Activated CD4-positive, alpha-beta T cell treated with anti-CD3 and anti-CD28 coated beads, Interleukin-2, amount 10 ng/mL, durations not matched to agents 7 days and 5 days (primary cell): ENCODE measurements at regions not wholly inside any gene's neighbourhood (a gene's known extent, or its start where the extent isn't known, plus 50 kb on each side); places are given as distances from the start of the nearest gene placed in this dataset.

Source experiments
- CTCF ChIA-PET: fragments of 350-600 bp; sonication (Branson Sonifier 250); formaldehyde crosslinking; loops from one replicate; lab custom pipeline; 2021; ENCODE audit warnings: antibody characterized with exemption; lab: Charles Lee
- POLR2A ChIA-PET: fragments of 350-600 bp; sonication (Branson Sonifier 250); formaldehyde crosslinking; loops from one replicate; lab custom pipeline; 2021; ENCODE audit warnings: antibody characterized with exemption; lab: Charles Lee
- DNase-seq: peaks from one replicate; pipeline ENCODE4 v3.0.0-alpha.2; 2020
- H3K27ac Mint-ChIP-seq: one replicate; pipeline ENCODE4 v1.8.0; 2021; ENCODE audit warnings: mild to moderate bottlenecking, moderate library complexity, mixed read lengths
- H3K27me3 Mint-ChIP-seq: one replicate; pipeline ENCODE4 v1.8.0; 2021; ENCODE audit warnings: mixed read lengths
- H3K36me3 Mint-ChIP-seq: one replicate; pipeline ENCODE4 v1.8.0; 2021; ENCODE audit warnings: low read depth, mixed read lengths
- H3K4me1 Mint-ChIP-seq: one replicate; pipeline ENCODE4 v1.8.0; 2021; ENCODE audit warnings: mixed read lengths
- H3K4me3 Mint-ChIP-seq: one replicate; pipeline ENCODE4 v1.8.0; 2021; ENCODE audit warnings: mild to moderate bottlenecking, moderate library complexity, mixed read lengths
- H3K9me3 Mint-ChIP-seq: one replicate; pipeline ENCODE4 v1.8.0; 2021; ENCODE audit warnings: mixed read lengths

GRCh38 chr17:15023589-15024336, 241.4 kb downstream of the PMP22 start:
- CTCF ChIA-PET, result no interaction called here
- Mint-ChIP-seq H3K27ac (no peak overlapping the region), H3K36me3 (no peaks in the 10 kb centered on the region), H3K9me3 (peaks cover under 1% of the 10 kb centered on the region), H3K4me1 (no peaks in the 10 kb centered on the region), H3K27me3 (no peaks in the 10 kb centered on the region), H3K4me3 (no peak overlapping the region)
- DNase-seq, result no peak
- POLR2A ChIA-PET, result no interaction called here

- ChIA-PET POLR2A (no interaction called here), CTCF (no interaction called here)
- no peak for DNase-seq
- Mint-ChIP-seq H3K9me3 (peaks cover 3% of the 10 kb centered on the region), H3K27ac (no peak overlapping the region), H3K36me3 (no peaks in the 10 kb centered on the region), H3K4me3 (no peak overlapping the region), H3K4me1 (no peaks in the 10 kb centered on the region), H3K27me3 (no peaks in the 10 kb centered on the region)
Measured at GRCh38 chr17:15019158-15019557, 246.0 kb downstream of the PMP22 start.

GRCh38 chr17:15012351-15012980, 252.7 kb downstream of the PMP22 start:
- no peaks in the 10 kb centered on the region for H3K36me3 Mint-ChIP-seq
- H3K9me3 Mint-ChIP-seq, result no peaks in the 10 kb centered on the region
- H3K27ac Mint-ChIP-seq, result no peak overlapping the region
- H3K27me3 Mint-ChIP-seq, result no peaks in the 10 kb centered on the region
- DNase-seq, result no peak
- POLR2A ChIA-PET, result no interaction called here
- no peak overlapping the region for H3K4me3 Mint-ChIP-seq
- CTCF ChIA-PET, result no interaction called here
- H3K4me1 Mint-ChIP-seq, result no peaks in the 10 kb centered on the region

GRCh38 chr17:15009087-15009486, 256.0 kb downstream of the PMP22 start:
- H3K9me3 Mint-ChIP-seq, result no peaks in the 10 kb centered on the region
- no peak overlapping the region for H3K4me3 Mint-ChIP-seq
- DNase-seq, result no peak
- ChIA-PET POLR2A (no interaction called here), CTCF (no interaction called here)
- no peak overlapping the region for H3K27ac Mint-ChIP-seq
- H3K36me3 Mint-ChIP-seq, result no peaks in the 10 kb centered on the region
- no peaks in the 10 kb centered on the region for H3K4me1 Mint-ChIP-seq
- H3K27me3 Mint-ChIP-seq, result no peaks in the 10 kb centered on the region

GRCh38 chr17:15007147-15007553, 258.0 kb downstream of the PMP22 start:
- ChIA-PET CTCF (no interaction called here), POLR2A (no interaction called here)
- Mint-ChIP-seq H3K4me3 (no peak overlapping the region), H3K4me1 (no peaks in the 10 kb centered on the region), H3K27me3 (no peaks in the 10 kb centered on the region), H3K36me3 (no peaks in the 10 kb centered on the region), H3K27ac (no peak overlapping the region), H3K9me3 (no peaks in the 10 kb centered on the region)
- DNase-seq, result no peak

GRCh38 chr17:15006421-15007128, 258.6 kb downstream of the PMP22 start:
- ChIA-PET CTCF (interaction anchor here (1.0 kb wide), 1 partner anchor 28 kb away, joined by 4 read pairs; no protein-coding TSS in a partner anchor), POLR2A (no interaction called here)
- Mint-ChIP-seq H3K36me3 (no peaks in the 10 kb centered on the region), H3K27ac (no peak overlapping the region), H3K27me3 (no peaks in the 10 kb centered on the region), H3K9me3 (no peaks in the 10 kb centered on the region), H3K4me3 (no peak overlapping the region), H3K4me1 (no peaks in the 10 kb centered on the region)
- no peak for DNase-seq

GRCh38 chr17:15000661-15001060, 264.5 kb downstream of the PMP22 start:
- Mint-ChIP-seq H3K27me3 (no peaks in the 10 kb centered on the region), H3K27ac (no peak overlapping the region), H3K4me3 (no peak overlapping the region), H3K9me3 (peaks cover 4% of the 10 kb centered on the region), H3K4me1 (peaks cover 4% of the 10 kb centered on the region), H3K36me3 (no peaks in the 10 kb centered on the region)
- ChIA-PET CTCF (no interaction called here), POLR2A (no interaction called here)
- DNase-seq, result no peak

GRCh38 chr17:14997290-14997689, 267.8 kb downstream of the PMP22 start:
- DNase-seq, result no peak
- no peaks in the 10 kb centered on the region for H3K36me3 Mint-ChIP-seq
- H3K9me3 Mint-ChIP-seq, result peaks cover 4% of the 10 kb centered on the region
- H3K4me3 Mint-ChIP-seq, result no peak overlapping the region
- ChIA-PET CTCF (no interaction called here), POLR2A (no interaction called here)
- H3K27ac Mint-ChIP-seq, result no peak overlapping the region
- H3K4me1 Mint-ChIP-seq, result peaks cover 4% of the 10 kb centered on the region
- no peaks in the 10 kb centered on the region for H3K27me3 Mint-ChIP-seq

- Mint-ChIP-seq H3K4me3 (no peak overlapping the region), H3K27ac (no peak overlapping the region), H3K36me3 (no peaks in the 10 kb centered on the region), H3K27me3 (peaks cover 7% of the 10 kb centered on the region), H3K9me3 (peaks cover 2% of the 10 kb centered on the region), H3K4me1 (no peaks in the 10 kb centered on the region)
- POLR2A ChIA-PET, result no interaction called here
- CTCF ChIA-PET, result no interaction called here
- no peak for DNase-seq
Measured at GRCh38 chr17:14986127-14986526, 279.0 kb downstream of the PMP22 start.

- CTCF ChIA-PET, result no interaction called here
- POLR2A ChIA-PET, result no interaction called here
- Mint-ChIP-seq H3K4me3 (no peak overlapping the region), H3K36me3 (peaks cover 7% of the 10 kb centered on the region), H3K4me1 (peaks cover 8% of the 10 kb centered on the region), H3K27me3 (peaks cover 6% of the 10 kb centered on the region), H3K9me3 (peaks cover 22% of the 10 kb centered on the region), H3K27ac (no peak overlapping the region)
- no peak for DNase-seq
Measured at GRCh38 chr17:14972844-14973243, 292.3 kb downstream of the PMP22 start.

GRCh38 chr17:14971054-14971453, 294.1 kb downstream of the PMP22 start:
- Mint-ChIP-seq H3K4me3 (no peak overlapping the region), H3K36me3 (peaks cover 7% of the 10 kb centered on the region), H3K9me3 (peaks cover 22% of the 10 kb centered on the region), H3K4me1 (peaks cover 8% of the 10 kb centered on the region), H3K27ac (no peak overlapping the region), H3K27me3 (peaks cover 6% of the 10 kb centered on the region)
- CTCF ChIA-PET, result no interaction called here
- no peak for DNase-seq
- POLR2A ChIA-PET, result no interaction called here

GRCh38 chr17:14959106-14959648, 305.9 kb downstream of the PMP22 start:
- ChIA-PET POLR2A (no interaction called here), CTCF (interaction anchor here (0.6 kb wide), 1 partner anchor 57 kb away, joined by 3 read pairs; no protein-coding TSS in a partner anchor)
- H3K36me3 Mint-ChIP-seq, result no peaks in the 10 kb centered on the region

GRCh38 chr17:14953405-14953804, 311.7 kb downstream of the PMP22 start:
- DNase-seq, result no peak
- H3K36me3 Mint-ChIP-seq, result no peaks in the 10 kb centered on the region
- no peak overlapping the region for H3K4me3 Mint-ChIP-seq
- H3K4me1 Mint-ChIP-seq, result no peaks in the 10 kb centered on the region
- H3K27me3 Mint-ChIP-seq, result no peaks in the 10 kb centered on the region
- POLR2A ChIA-PET, result no interaction called here
- CTCF ChIA-PET, result no interaction called here
- H3K9me3 Mint-ChIP-seq, result no peaks in the 10 kb centered on the region
- no peak overlapping the region for H3K27ac Mint-ChIP-seq

More at GRCh38 chr17:14959106-14959648, 305.9 kb downstream of the PMP22 start:
- H3K4me3 Mint-ChIP-seq, result no peak overlapping the region
- no peaks in the 10 kb centered on the region for H3K9me3 Mint-ChIP-seq
- H3K27me3 Mint-ChIP-seq, result no peaks in the 10 kb centered on the region
- no peaks in the 10 kb centered on the region for H3K4me1 Mint-ChIP-seq
- no peak overlapping the region for H3K27ac Mint-ChIP-seq
- DNase-seq, result no peak
